22Rv1 (cell line): ENCODE measurements at regions not wholly inside any gene's neighbourhood (a gene's known extent, or its start where the extent isn't known, plus 50 kb on each side); places are given as distances from the start of the nearest gene placed in this dataset.

Source experiments
- H3K27ac ChIP-seq: fragments of 450-650 bp; 2 replicates; pipeline ENCODE4 v1.5.1; 2017
- CTCF ChIP-seq: fragments of 450-650 bp; IDR thresholded peaks from 2 replicates; pipeline ENCODE4 v1.5.1; 2017; ENCODE audit warnings: mild to moderate bottlenecking
- ZFX ChIP-seq: fragments of 450-650 bp; IDR thresholded peaks from 2 replicates; pipeline ENCODE4 v1.6.1; 2017; ENCODE audit warnings: antibody characterized with exemption, borderline replicate concordance

DNA sequence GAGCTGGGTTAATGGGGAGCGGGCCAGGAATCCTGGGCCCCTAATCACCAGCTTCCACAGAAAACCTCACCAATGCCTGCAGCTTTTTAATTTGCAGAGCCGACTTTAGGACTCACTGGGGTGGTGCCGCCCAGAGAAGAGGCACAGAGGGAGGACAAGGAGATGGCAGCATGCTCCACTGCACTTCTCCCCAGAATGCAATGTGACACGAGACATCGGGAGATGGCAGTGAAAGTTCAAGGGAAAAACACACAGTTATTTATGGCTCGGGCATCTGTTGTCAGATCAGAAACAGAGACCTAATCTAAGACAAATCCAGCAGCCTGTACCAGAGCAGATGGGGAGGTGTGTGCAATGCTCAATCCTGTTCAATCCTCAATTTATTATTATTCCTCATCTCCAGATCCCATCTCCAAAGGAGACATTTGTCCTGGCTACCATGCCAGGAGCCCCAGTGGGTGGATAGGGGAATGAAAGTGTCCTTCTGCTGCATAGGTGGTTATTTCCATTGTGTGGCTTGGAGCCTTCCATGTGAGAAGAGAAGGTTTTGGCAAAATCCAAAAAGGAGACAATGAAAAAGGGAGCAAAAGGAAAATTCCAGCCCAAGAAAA, 250.0 kb downstream of the NXPE2 start:
- no peak overlapping the region for H3K27ac ChIP-seq
- TF ChIP-seq CTCF (no peak), ZFX (no peak)

DNA sequence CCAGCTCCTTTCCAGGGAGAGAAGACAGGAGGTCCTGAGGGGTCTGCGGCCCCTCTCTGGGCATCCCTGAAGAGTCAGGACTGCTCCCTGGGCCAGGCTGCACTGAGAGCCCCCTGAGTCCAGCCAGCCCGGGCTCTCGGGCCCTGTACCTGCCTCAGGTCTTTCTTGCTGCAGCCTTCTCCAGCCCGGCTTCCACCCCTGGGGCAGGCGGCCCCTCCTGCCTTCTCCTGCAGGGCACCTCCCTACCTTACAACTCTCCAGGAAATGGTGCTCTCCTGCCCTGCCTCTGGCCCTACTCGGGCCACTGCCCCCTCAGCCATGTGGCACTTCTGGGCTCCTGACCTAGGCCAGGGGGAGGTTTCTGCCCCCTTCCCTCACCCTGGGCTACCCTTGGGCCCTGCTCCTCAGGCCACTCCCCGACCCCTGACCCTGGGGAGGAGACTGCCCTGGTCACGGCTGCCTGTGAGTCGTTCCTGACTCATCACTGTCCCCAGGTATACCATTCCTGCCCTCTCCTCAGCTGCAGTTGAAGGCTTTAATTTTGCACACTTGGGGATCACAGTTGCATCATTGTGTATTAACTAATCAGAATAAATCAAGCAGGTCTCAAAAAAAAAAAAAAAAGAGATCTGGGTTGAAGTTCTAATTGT, 251.1 kb downstream of the NXPE2 start:
- no peak for TF ChIP-seq CTCF
- TF ChIP-seq ZFX: no peak
- no peak overlapping the region for H3K27ac ChIP-seq

- TF ChIP-seq ZFX: no peak
- TF ChIP-seq CTCF: no peak
- H3K27ac ChIP-seq: no peak overlapping the region
Observed at GRCh38 chr11:114938799-114939198, 260.5 kb downstream of the NXPE2 start.

DNA sequence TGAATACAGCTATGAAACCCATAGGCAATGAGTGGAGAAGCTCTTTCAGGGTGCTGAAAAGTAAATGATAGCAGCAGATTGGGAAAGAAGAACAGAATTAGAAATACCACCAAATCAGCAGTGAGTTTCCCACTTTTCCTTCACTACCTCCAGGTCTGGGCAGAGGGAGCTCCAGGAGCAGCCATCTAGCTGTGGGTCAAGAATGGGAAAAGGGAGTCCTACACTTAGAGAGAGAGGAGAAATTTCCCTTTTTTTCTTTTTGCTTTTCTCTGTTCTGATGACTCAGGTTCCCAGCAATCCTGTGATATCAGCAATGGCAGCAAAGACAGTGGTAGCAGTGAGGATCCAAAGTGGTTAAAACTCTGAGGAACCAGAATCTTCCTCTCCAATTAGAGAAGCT, 263.9 kb downstream of the NXPE2 start:
- TF ChIP-seq ZFX (no peak), CTCF (no peak)

DNA sequence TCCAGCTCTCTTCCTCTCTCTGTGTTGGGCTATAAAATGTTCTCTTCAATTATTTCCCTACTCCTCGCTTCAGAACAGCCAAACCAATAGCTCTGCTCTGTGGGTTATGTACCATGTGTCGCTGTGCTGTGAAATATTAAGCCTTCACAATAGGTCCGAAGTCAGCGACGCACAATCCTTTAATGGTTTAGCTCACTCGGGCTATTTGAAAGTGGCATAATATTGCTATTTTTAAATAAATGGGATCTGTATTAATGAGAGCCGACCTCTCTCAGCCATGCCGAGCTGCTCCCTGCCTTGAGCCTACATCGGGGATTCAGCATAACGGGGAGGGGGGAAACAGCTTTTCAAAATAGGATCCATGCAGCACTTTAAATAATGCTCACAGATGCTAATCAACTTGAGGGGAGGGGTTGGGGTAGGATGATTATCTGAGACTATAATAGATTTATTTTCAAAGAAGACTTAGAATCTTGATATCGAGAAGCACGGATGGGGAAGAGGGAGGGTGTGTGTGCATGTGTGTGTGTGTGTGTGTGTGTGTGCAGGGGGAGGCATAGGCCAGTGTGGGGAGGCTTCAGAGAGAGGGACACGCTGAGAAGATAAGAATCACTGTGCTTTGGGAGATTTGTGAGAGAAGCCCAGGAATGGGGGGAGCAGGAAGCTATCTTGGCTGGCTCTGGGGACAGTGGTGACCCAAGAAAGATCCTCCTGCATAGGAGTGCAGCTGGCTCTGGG, 271.5 kb downstream of the NXPE2 start:
- H3K27ac ChIP-seq: no peak overlapping the region
- TF ChIP-seq CTCF: no peak
- TF ChIP-seq ZFX: no peak

More for the DNA sequence above, 263.9 kb downstream of the NXPE2 start:
- H3K27ac ChIP-seq: no peak overlapping the region

GRCh38 chr11:114953039-114953438, 274.7 kb downstream of the NXPE2 start:
- H3K27ac ChIP-seq: no peak overlapping the region
- no peak for TF ChIP-seq CTCF
- no peak for TF ChIP-seq ZFX

DNA sequence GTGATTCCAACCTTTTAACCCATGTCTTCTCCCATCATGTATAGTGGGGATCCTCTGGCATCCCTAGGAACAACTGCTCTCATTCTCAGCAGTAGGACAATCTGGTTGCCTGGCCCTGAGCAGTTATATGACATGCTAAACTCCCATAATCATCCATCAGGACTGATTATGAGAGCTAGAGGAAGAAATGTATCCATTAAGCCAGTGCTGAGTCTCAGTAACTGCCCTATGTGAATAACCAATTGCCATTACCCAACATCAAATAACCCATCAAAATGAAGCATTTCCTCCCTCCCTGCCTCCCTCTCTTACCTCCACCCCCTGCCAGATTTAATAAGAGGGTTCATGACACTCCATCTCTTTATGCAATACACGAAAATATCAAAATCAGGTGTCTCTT, 277.6 kb downstream of the NXPE2 start:
- TF ChIP-seq CTCF (no peak), ZFX (no peak)
- H3K27ac ChIP-seq: no peak overlapping the region
